ENCODE measurements at regions not wholly inside any gene's neighbourhood (a gene's known extent, or its start where the extent isn't known, plus 50 kb on each side); places are given as distances from the start of the nearest gene placed in this dataset.
"Not testable (repeated sequence)": the region's sequence is repeated elsewhere in the genome, so short reads cannot be mapped to it uniquely, and the experiment has no call there.

- DNase-seq, result peak; percentile 7
Measured at GRCh38 chr3:18987862-18988447, 160.4 kb upstream of the KCNH8 start.

GRCh38 chr3:18987070-18987469 lies 161.2 kb upstream of the KCNH8 start:
- DNase-seq, result no peak

DNA sequence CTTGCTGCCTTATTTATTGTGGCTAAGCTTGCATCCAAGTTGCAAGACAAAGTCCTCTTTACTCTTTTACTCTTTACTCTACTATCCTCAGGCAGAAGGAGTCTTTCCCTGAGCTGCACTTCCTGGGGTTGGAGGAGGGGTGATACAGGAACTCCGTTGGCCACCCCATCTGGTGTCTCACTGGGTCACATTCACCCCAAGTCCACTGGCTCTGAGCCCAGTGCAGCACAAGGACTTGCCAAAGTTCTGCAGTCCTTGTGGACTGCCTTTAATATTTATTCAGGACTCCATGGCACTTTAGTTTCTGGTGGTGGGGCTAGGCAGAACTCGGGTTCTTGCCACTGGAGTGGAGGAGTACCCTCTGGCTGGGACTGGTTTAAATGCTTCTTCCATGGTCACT lies 165.4 kb upstream of the KCNH8 start:
- DNase-seq, result no peak

DNA sequence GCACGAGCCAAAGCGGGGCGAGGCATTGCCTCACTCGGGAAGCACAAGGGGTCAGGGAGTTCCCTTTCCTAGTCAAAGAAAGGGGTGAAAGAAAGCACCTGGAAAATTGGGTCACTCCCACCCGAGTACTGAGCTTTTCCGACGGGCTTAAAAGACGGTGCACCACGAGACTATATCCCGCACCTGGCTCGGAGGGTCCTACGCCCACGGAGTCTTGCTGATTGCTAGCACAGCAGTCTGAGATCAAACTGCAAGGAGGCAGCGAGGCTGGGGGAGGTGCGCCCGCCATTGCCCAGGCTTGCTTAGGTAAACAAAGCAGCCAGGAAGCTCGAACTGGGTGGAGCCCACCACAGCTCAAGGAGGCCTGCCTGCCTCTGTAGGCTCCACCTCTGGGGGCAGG lies 172.2 kb upstream of the KCNH8 start:
- not testable (repeated sequence) for DNase-seq

- DNase-seq, result no peak
Measured at GRCh38 chr3:18968120-18968519, 180.2 kb upstream of the KCNH8 start.

DNA sequence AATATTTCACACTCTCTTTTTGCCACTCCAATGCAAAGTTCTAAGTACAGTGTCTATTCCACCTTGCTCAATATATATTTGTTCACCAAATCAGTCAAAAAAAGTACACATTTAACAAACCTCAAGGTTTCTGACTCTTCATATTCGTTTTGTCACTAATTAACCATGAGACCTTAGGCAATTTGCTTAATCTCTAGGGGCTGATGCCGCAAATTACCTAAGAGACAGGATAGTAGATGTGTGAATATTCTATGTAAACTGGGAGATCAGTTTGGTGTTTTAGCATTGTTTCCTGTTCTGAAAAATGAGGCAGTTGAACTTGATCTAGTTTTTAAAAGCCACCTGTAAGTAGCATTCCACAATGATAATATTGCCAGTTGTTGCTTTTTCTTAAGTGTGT lies 182.5 kb upstream of the KCNH8 start:
- no peak for DNase-seq

DNA sequence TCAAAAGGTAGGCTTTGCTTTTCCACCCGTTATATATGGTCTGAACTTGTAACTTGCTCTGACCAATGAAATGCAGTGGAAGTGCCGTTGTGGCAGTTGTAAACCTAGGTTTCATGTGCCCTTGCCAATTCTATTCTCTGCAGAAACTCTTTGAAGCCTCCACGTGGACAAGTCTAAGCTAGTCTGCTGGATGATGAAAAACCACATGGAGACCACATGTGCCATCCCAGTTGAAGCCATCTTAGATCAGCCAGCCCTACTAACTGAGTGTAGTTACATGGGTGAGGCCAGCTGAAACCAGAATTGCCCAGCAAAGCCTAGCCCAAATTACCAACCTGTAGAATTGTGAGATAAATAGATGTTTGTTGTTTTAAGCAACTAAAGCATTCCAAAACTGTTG lies 183.7 kb upstream of the KCNH8 start:
- no peak for DNase-seq

GRCh38 chr3:18951333-18951732 lies 197.0 kb upstream of the KCNH8 start:
- no peak for DNase-seq

- no peak for DNase-seq
Measured at GRCh38 chr3:18946524-18946923, 201.8 kb upstream of the KCNH8 start.

GRCh38 chr3:18937574-18937973 lies 210.7 kb upstream of the KCNH8 start:
- no peak for DNase-seq

DNA sequence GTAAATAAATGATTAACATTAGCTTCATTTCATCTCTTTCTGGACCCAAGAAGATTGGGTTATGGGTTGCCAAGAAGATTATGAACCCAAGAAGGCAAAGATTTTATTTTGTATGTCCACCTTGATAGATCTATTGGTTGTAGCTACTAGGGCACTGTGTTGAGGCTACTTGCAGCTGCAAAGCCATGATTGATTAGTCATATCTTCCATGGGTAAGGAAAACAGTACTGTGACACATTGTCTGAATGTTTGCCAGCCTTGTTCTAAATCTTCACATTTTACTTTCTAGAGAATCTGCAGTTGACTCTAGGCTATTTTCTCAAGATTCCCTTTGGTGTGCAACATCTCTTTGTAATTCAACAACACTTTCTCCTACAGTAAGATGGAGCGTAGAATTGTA lies 229.2 kb upstream of the KCNH8 start:
- no peak for DNase-seq

- no peak for DNase-seq
Measured at GRCh38 chr3:18917923-18918322, 230.4 kb upstream of the KCNH8 start.

GRCh38 chr3:18902081-18902793 lies 246.1 kb upstream of the KCNH8 start:
- no peak for DNase-seq

DNA sequence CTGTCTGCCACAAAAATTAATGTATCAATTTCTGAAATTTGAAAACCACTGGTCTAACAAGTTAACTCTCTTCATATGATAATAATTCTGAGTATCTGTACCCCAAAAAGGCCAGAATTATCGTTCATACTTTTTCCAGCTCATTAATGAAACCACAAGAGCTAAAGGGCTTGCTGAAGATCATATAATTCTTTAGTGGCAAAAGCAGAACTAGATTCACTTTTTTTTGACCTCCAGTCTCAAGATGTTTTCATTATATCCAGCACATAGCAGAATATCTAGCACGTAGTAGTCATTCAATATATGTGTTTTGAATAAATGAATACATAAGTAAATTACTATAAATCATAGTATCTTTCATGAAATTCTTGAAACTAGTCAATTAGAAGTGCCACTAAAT lies 246.7 kb upstream of the KCNH8 start:
- DNase-seq, result no peak

DNA sequence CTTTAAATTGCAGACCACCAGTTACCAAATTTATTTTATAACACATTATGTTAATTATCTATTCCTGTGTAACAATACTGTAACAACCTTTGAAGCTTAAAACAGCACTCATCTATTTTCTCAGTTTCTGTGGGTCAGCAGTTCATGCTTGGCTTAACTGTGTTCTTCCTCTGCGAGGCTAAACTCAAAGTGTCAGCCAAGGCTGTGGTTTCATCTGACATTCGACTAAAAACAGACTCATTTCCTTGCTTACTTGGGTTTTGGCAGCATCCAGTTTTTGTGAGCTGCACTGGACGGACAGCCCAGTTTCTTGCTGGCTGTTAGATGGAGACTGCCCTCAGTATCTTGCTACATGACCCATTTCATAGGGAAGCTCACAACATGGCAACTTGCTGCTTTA lies 247.3 kb upstream of the KCNH8 start:
- no peak for DNase-seq

GRCh38 chr3:18898911-18899310 lies 249.4 kb upstream of the KCNH8 start:
- no peak for DNase-seq

DNA sequence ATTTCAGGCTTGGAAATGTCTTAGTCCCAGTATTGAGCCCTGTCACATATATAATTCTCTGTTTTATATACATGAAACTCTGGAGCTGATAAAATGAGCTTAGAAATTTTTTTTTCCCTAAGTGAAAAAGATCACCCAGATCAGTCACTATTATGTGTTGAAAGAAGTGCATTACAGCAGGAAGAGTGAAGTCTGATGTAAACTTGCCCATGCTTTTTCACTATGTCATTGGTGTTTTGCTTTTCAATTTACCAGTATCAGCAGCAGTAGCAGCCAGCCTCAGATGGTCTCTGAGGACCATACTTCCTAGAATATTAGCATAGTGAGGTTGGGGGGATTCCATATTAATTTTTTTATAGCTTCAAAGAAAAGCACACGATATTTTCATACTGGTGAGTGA lies 255.6 kb upstream of the KCNH8 start:
- DNase-seq, result no peak

DNA sequence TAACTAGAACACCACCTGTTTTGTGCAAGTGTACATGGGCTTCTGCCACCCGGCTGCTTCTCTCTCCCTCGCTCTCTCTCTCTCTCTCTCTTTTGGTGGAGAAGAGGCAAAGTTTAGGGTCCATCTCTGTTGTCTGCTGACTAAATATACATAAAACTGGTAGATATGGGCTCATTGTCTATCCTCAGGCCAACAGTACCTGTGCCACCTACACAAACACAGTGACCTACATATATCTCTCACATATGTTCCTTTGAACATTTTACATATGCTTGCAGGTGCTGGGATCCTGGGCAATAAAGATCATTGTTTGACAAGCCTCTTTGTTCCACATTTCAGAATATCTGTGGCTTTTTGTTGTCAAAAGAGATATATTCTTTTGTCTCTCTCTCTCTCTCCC lies 256.3 kb upstream of the KCNH8 start:
- no peak for DNase-seq

DNA sequence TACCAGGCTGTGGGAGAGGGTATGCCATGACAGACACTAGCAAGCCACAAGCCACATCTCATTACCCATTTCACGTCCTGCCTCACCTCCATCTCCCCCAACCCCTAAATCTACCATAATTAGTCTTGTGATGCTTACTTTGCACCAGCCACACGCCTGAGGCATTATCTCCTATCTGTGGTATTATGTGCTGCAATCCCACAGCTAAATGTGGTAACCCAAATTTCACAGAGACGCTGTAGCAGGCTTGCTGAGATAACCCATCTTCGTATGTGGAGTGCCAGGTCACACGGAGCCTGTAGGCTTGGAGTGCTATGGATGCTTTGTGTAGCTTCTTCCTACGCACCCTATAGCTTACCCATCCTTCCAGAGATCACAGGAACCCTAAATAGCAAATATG lies 256.7 kb upstream of the KCNH8 start:
- no peak for DNase-seq

GRCh38 chr3:18890449-18890848 lies 257.9 kb upstream of the KCNH8 start:
- no peak for DNase-seq

GRCh38 chr3:18888819-18889218 lies 259.5 kb upstream of the KCNH8 start:
- no peak for DNase-seq

GRCh38 chr3:18888370-18888769 lies 259.9 kb upstream of the KCNH8 start:
- no peak for DNase-seq

GRCh38 chr3:18886331-18886730 lies 262.0 kb upstream of the KCNH8 start:
- no peak for DNase-seq

DNA sequence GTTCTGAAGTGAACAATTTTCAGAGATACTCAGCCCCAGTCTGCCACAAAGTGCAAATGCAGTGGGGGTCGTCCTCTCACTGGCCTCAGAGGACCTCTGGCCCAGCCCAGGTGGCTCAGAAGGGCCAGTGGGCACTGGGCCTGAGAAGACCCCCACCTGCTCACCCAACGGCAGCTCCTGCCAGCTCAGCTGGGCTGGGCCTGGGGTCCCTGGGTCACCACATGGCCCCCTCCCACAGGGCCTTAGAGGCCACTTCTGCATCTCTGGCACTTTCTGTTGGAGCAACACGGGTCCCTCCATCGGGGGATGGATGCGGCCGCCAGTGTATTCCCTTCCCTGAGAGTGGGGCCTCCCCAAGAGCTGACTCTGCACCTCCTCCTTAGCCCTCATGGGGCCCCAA lies 262.7 kb upstream of the KCNH8 start:
- no peak for DNase-seq

DNA sequence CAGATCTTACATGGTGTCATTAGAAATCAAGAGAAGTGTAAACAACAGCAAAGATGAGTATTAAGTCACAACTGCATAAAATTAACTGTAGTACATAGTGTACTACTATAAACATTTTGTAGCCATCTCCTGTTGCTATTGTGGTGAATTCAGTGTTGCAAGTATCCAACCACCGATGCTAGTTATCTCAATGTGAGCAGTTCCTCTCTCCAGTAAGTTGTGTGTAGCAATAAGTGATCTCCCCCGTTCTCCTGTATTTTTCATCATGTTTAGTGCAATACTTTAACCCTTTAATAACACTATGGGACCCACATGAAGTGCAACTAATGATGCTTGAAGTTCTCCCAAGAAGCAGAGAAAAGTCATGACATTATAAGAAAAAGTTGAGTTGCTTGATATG lies 264.7 kb upstream of the KCNH8 start:
- no peak for DNase-seq

All from CD4-positive, alpha-beta T cell treated with Interleukin-17A for 4 hours (primary cell).